Peyer's patch (tissue), 4 donors: ENCODE measurements at regions not wholly inside any gene's neighbourhood (a gene's known extent, or its start where the extent isn't known, plus 50 kb on each side); places are given as distances from the start of the nearest gene placed in this dataset.

ENCODE experiments used
- POLR2A ChIP-seq, 2 donors: fragments of 450-650 bp; IDR thresholded peaks; one replicate each; pipeline ENCODE4 v1.5.1; 2017; ENCODE audit warnings: antibody characterized with exemption in 2 of 2, mild to moderate bottlenecking in 2 of 2, moderate library complexity in 2 of 2
- TF ChIP-seq, protein P1 (sequence below), 6 experiments: fragments of 450-650 bp in 4 of 6; fragments of 200-600 bp in 2 of 6; sonication (generic) in 1 of 6; IDR thresholded peaks; one replicate each; pipeline ENCODE4 v1.5.1; 2017 to 2019; ENCODE audit warnings: antibody characterized with exemption in 6 of 6, mild to moderate bottlenecking in 3 of 6, moderate library complexity in 1 of 6

GRCh38 chrX:39592776-39593175 is 505.0 kb downstream of the BCOR start:
- TF ChIP-seq, protein P1, sequence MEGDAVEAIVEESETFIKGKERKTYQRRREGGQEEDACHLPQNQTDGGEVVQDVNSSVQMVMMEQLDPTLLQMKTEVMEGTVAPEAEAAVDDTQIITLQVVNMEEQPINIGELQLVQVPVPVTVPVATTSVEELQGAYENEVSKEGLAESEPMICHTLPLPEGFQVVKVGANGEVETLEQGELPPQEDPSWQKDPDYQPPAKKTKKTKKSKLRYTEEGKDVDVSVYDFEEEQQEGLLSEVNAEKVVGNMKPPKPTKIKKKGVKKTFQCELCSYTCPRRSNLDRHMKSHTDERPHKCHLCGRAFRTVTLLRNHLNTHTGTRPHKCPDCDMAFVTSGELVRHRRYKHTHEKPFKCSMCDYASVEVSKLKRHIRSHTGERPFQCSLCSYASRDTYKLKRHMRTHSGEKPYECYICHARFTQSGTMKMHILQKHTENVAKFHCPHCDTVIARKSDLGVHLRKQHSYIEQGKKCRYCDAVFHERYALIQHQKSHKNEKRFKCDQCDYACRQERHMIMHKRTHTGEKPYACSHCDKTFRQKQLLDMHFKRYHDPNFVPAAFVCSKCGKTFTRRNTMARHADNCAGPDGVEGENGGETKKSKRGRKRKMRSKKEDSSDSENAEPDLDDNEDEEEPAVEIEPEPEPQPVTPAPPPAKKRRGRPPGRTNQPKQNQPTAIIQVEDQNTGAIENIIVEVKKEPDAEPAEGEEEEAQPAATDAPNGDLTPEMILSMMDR (IDR thresholded peaks at IDR 0.05) = no peak
- no peak for TF ChIP-seq POLR2A (IDR thresholded peaks at IDR 0.05)
